ENCODE measurements at regions not wholly inside any gene's neighbourhood (a gene's known extent, or its start where the extent isn't known, plus 50 kb on each side); places are given as distances from the start of the nearest gene placed in this dataset.

GRCh38 chr18:51857989-51858388, 482.0 kb upstream of the DCC start:
- Histone ChIP-seq H3K36me3 (no peaks in the 10 kb centered on the region), H3K27me3 (no peaks in the 10 kb centered on the region), H3K27ac (no peak overlapping the region), H3K9me3 (no peaks in the 10 kb centered on the region), H3K4me1 (ENCODE audit: insufficient read depth) (no peaks in the 10 kb centered on the region), H3K4me3 (no peak overlapping the region)
- WGBS, 3 donors, result 43 to 45% (median 44%) methylated on average over 5 of the region's 5 CpGs
- intact Hi-C loops (cut with DNase I), result no loop called here
- DNase-seq, result no peak
- TF ChIP-seq POLR2A (IDR thresholded peaks at IDR 0.05) (no peak), CTCF (IDR thresholded peaks at IDR 0.05) (no peak), EP300 (IDR thresholded peaks at IDR 0.05) (no peak)

- Histone ChIP-seq H3K36me3 (no peaks in the 10 kb centered on the region), H3K27ac (no peak overlapping the region), H3K27me3 (no peaks in the 10 kb centered on the region), H3K4me1 (ENCODE audit: insufficient read depth) (no peaks in the 10 kb centered on the region), H3K9me3 (no peaks in the 10 kb centered on the region), H3K4me3 (no peak overlapping the region)
- WGBS, 3 donors, result 65 to 68% (median 66%) methylated on average over 2 of the region's 2 CpGs
- no peak for TF ChIP-seq EP300 (IDR thresholded peaks at IDR 0.05)
- TF ChIP-seq CTCF (IDR thresholded peaks at IDR 0.05), result no peak
- no peak for TF ChIP-seq POLR2A (IDR thresholded peaks at IDR 0.05)
- DNase-seq, result no peak
- intact Hi-C loops (cut with DNase I), result no loop called here
Measured at GRCh38 chr18:51861046-51861445, 479.0 kb upstream of the DCC start.

- no peak for DNase-seq
- intact Hi-C loops (cut with DNase I), result no loop called here
- H3K9me3 ChIP-seq, result no peaks in the 10 kb centered on the region
- H3K4me3 ChIP-seq, result no peak overlapping the region
- no peak overlapping the region for H3K27ac ChIP-seq
- WGBS, 3 donors, result 69 to 79% (median 75%) methylated on average over 4 of the region's 4 CpGs
- H3K36me3 ChIP-seq, result no peaks in the 10 kb centered on the region
- TF ChIP-seq EP300 (IDR thresholded peaks at IDR 0.05) (no peak), POLR2A (IDR thresholded peaks at IDR 0.05) (no peak), CTCF (IDR thresholded peaks at IDR 0.05) (no peak)
- no peaks in the 10 kb centered on the region for H3K4me1 ChIP-seq (ENCODE audit: insufficient read depth)
- no peaks in the 10 kb centered on the region for H3K27me3 ChIP-seq
Measured at GRCh38 chr18:51862051-51862715, 477.8 kb upstream of the DCC start.

- no peak for DNase-seq
- H3K36me3 ChIP-seq, result no peaks in the 10 kb centered on the region
- TF ChIP-seq CTCF (IDR thresholded peaks at IDR 0.05) (no peak), POLR2A (IDR thresholded peaks at IDR 0.05) (no peak), EP300 (IDR thresholded peaks at IDR 0.05) (no peak)
- intact Hi-C loops (cut with DNase I), result no loop called here
- 88% methylated on average over 36 of the region's 36 CpGs for whole genome bisulfite sequencing, 3 donors
- H3K27me3 ChIP-seq, result no peaks in the 10 kb centered on the region
- no peaks in the 10 kb centered on the region for H3K4me1 ChIP-seq (ENCODE audit: insufficient read depth)
- no peak overlapping the region for H3K27ac ChIP-seq
- no peaks in the 10 kb centered on the region for H3K9me3 ChIP-seq
- H3K4me3 ChIP-seq, result no peak overlapping the region
Measured at GRCh38 chr18:51864219-51864965, 475.6 kb upstream of the DCC start.

Data from ovary (tissue), 7 donors.